HepG2 (cell line): ENCODE measurements at regions not wholly inside any gene's neighbourhood (a gene's known extent, or its start where the extent isn't known, plus 50 kb on each side); places are given as distances from the start of the nearest gene placed in this dataset.

Source experiments
- ATF1 ChIP-seq: IDR thresholded peaks from 2 replicates; pipeline ENCODE4 v1.6.1; 2016; ENCODE audit warnings: mild to moderate bottlenecking, control low read depth
- ATF5 ChIP-seq: sonication (generic); formaldehyde crosslinking; IDR thresholded peaks from 2 replicates; pipeline ENCODE4 v1.4.0; 2020; ENCODE audit warnings: mild to moderate bottlenecking, low read depth, missing genetic modification reagents
- ATF6 ChIP-seq: sonication (generic); formaldehyde crosslinking; conservative IDR thresholded peaks from 2 replicates; pipeline ENCODE4 v1.4.0; 2020; ENCODE audit warnings: missing genetic modification reagents
- BORCS8-MEF2B ChIP-seq: sonication (generic); formaldehyde crosslinking; IDR thresholded peaks from 2 replicates; pipeline ENCODE4 v1.8.0; 2022; ENCODE audit warnings: mild to moderate bottlenecking, missing genetic modification reagents
- BRCA1 ChIP-seq: sonication (generic); formaldehyde crosslinking; IDR thresholded peaks from 2 replicates; pipeline ENCODE4 v1.4.0; 2020; ENCODE audit warnings: missing genetic modification reagents
- CBX1 ChIP-seq: IDR thresholded peaks from one replicate; pipeline ENCODE4 v1.6.1; 2016; ENCODE audit warnings: antibody characterized with exemption, low read depth
- HNRNPLL ChIP-seq: fragments of 200-400 bp; formaldehyde crosslinking; IDR thresholded peaks from 2 replicates; pipeline ENCODE4 v1.6.1; 2017; ENCODE audit warnings: mild to moderate bottlenecking, low read depth, low read length; ENCODE audit not compliant: poor library complexity, severe bottlenecking
- HNRNPUL1 ChIP-seq: fragments of 200-400 bp; formaldehyde crosslinking; IDR thresholded peaks from 2 replicates; pipeline ENCODE4 v1.6.1; 2017; ENCODE audit warnings: low read depth, mild to moderate bottlenecking, low read length, moderate library complexity
- IKZF1 ChIP-seq: fragments of 450-650 bp; IDR thresholded peaks from 2 replicates; pipeline ENCODE4 v1.7.1; 2016
- PCBP2 ChIP-seq: fragments of 200-400 bp; formaldehyde crosslinking; optimal IDR thresholded peaks from 2 replicates; pipeline ENCODE3; 2018; ENCODE audit warnings: low read length, low read depth; ENCODE audit not compliant: poor library complexity, severe bottlenecking
- PITX1 ChIP-seq: sonication (generic); formaldehyde crosslinking; IDR thresholded peaks from 2 replicates; pipeline ENCODE4 v1.5.1; 2020; ENCODE audit warnings: mild to moderate bottlenecking, missing genetic modification reagents
- RAD21 ChIP-seq: fragments of 450-650 bp; formaldehyde crosslinking; IDR thresholded peaks from 2 replicates; pipeline ENCODE4 v1.5.0; 2020; ENCODE audit warnings: mild to moderate bottlenecking
- RFXANK ChIP-seq: IDR thresholded peaks from 2 replicates; pipeline ENCODE4 v1.6.1; 2016
- SALL2 ChIP-seq: sonication (generic); formaldehyde crosslinking; IDR thresholded peaks from 2 replicates; pipeline ENCODE4 v1.8.1; 2023; ENCODE audit warnings: mild to moderate bottlenecking, missing genetic modification reagents, inconsistent platforms
- SMAD3 ChIP-seq: sonication (generic); formaldehyde crosslinking; IDR thresholded peaks from 2 replicates; pipeline ENCODE4 v1.4.0; 2020; ENCODE audit warnings: missing genetic modification reagents
- SOX6 ChIP-seq, 2 experiments: fragments of 450-650 bp in 1 of 2; sonication (generic) in 1 of 2; formaldehyde crosslinking in 1 of 2; IDR thresholded peaks; 2 replicates each; pipeline versions ENCODE4 v1.4.0 to v1.6.1; 2017 to 2020; ENCODE audit warnings: antibody characterized with exemption in 1 of 2, mild to moderate bottlenecking in 1 of 2, missing genetic modification reagents in 1 of 2
- TBX3 ChIP-seq: fragments of 450-650 bp; IDR thresholded peaks from 2 replicates; pipeline ENCODE4 v1.6.1; 2017; ENCODE audit warnings: antibody characterized with exemption, mild to moderate bottlenecking, inconsistent platforms, borderline replicate concordance
- TFE3 ChIP-seq: IDR thresholded peaks from 2 replicates; pipeline ENCODE4 v1.6.1; 2016
- ZBTB2 ChIP-seq: sonication (generic); formaldehyde crosslinking; IDR thresholded peaks from 2 replicates; pipeline ENCODE4 v1.8.0; 2022; ENCODE audit warnings: low read depth, missing genetic modification reagents
- ZIK1 ChIP-seq: sonication (generic); formaldehyde crosslinking; IDR thresholded peaks from 2 replicates; pipeline ENCODE4 v1.5.0; 2020; ENCODE audit warnings: mild to moderate bottlenecking, low read depth, missing genetic modification reagents, borderline replicate concordance
- ZNF556 ChIP-seq: sonication (generic); formaldehyde crosslinking; IDR thresholded peaks from 2 replicates; pipeline ENCODE4 v1.4.0; 2020; ENCODE audit warnings: mild to moderate bottlenecking, missing genetic modification reagents, borderline replicate concordance
- ZNF605 ChIP-seq: sonication (generic); formaldehyde crosslinking; IDR thresholded peaks from 2 replicates; pipeline ENCODE4 v1.8.0; 2022; ENCODE audit warnings: mild to moderate bottlenecking, missing genetic modification reagents
- ZNF850 ChIP-seq: sonication (generic); formaldehyde crosslinking; conservative IDR thresholded peaks from 2 replicates; pipeline ENCODE4 v1.9.0; 2021; ENCODE audit warnings: mild to moderate bottlenecking, missing genetic modification reagents

GRCh38 chr20:50320901-50321796, 130.5 kb downstream of the CEBPB start (continued):
- TF ChIP-seq ZBTB2 (CRISPR knock-in tag): no peak
- no peak for TF ChIP-seq ZNF850 (CRISPR knock-in tag)
- TF ChIP-seq TBX3: no peak; the same call in 1 of the 2 replicates
- TF ChIP-seq SALL2 (CRISPR knock-in tag): 0 out of 2 replicates have a peak, but pooled peaks have one; percentile 78
- no peak for TF ChIP-seq HNRNPUL1
- peak; percentile 86 for TF ChIP-seq ATF5 (CRISPR knock-in tag)
- peak; percentile 75 for TF ChIP-seq HNRNPLL
- peak; percentile 57 for TF ChIP-seq ZNF605 (CRISPR knock-in tag)
- TF ChIP-seq ZNF556 (CRISPR knock-in tag): peak; percentile 91
- TF ChIP-seq ZIK1 (CRISPR knock-in tag): no peak
- TF ChIP-seq PITX1: peak; percentile 87
- no peak for TF ChIP-seq ATF1
- TF ChIP-seq RFXANK (CRISPR knock-in tag): no peak
- TF ChIP-seq RAD21 (CRISPR knock-in tag): peak; percentile 49; the same call in 1 of the 2 replicates
- TF ChIP-seq ATF6 (CRISPR knock-in tag): no peak
- no peak for TF ChIP-seq PCBP2
- peak; percentile 87; the same call in 1 of the 2 replicates for TF ChIP-seq SMAD3 (CRISPR knock-in tag)
- peak; percentile 48 for TF ChIP-seq TFE3 (CRISPR knock-in tag)
- TF ChIP-seq BORCS8-MEF2B: peak; percentile 85; the same call in 1 of the 2 replicates
- no peak for TF ChIP-seq CBX1
- TF ChIP-seq BRCA1 (CRISPR knock-in tag): no peak; the same call in 1 of the 2 replicates
- no peak for TF ChIP-seq IKZF1
- TF ChIP-seq SOX6 (IDR thresholded peaks at IDR 0.05): no peak
- TF ChIP-seq SOX6 (CRISPR knock-in tag; IDR thresholded peaks at IDR 0.05): peak; percentile 64; the same call in 1 of the 2 replicates
